ENCODE measurements at regions not wholly inside any gene's neighbourhood (a gene's known extent, or its start where the extent isn't known, plus 50 kb on each side); places are given as distances from the start of the nearest gene placed in this dataset.

DNA sequence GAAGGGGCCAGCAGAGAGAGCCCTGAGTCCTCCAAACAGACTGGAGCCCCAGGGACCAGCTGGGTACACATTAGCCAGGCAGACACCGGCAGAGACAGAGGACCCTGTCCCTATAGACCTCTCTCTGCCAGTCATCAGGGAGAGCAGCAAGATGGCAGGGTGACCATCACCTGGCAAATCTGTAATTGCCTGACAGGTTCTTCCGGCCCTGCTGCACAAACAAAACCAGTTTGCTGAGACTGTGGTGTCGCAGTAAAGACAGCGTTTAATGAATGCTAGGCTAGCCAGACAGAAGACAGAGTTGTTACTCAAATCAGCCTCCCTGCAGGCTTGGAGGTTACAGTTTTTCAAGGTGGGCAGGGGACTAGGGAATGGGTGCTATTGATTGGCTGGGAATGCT lies 618.9 kb downstream of the NPHP4 start:
- Histone ChIP-seq H3K36me3 (no peaks in the 10 kb centered on the region), H3K9me3 (no peaks in the 10 kb centered on the region), H3K4me1 (no peaks in the 10 kb centered on the region), H3K4me3 (no peak overlapping the region), H3K27ac (no peak overlapping the region), H3K27me3 (no peaks in the 10 kb centered on the region)
- intact Hi-C loops (cut with DNase I) = no loop called here
- TF ChIP-seq, protein P1, sequence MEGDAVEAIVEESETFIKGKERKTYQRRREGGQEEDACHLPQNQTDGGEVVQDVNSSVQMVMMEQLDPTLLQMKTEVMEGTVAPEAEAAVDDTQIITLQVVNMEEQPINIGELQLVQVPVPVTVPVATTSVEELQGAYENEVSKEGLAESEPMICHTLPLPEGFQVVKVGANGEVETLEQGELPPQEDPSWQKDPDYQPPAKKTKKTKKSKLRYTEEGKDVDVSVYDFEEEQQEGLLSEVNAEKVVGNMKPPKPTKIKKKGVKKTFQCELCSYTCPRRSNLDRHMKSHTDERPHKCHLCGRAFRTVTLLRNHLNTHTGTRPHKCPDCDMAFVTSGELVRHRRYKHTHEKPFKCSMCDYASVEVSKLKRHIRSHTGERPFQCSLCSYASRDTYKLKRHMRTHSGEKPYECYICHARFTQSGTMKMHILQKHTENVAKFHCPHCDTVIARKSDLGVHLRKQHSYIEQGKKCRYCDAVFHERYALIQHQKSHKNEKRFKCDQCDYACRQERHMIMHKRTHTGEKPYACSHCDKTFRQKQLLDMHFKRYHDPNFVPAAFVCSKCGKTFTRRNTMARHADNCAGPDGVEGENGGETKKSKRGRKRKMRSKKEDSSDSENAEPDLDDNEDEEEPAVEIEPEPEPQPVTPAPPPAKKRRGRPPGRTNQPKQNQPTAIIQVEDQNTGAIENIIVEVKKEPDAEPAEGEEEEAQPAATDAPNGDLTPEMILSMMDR (IDR thresholded peaks at IDR 0.05) = no peak
- DNase-seq (ENCODE audit: low spot score in 2 of 2) = no peak

DNA sequence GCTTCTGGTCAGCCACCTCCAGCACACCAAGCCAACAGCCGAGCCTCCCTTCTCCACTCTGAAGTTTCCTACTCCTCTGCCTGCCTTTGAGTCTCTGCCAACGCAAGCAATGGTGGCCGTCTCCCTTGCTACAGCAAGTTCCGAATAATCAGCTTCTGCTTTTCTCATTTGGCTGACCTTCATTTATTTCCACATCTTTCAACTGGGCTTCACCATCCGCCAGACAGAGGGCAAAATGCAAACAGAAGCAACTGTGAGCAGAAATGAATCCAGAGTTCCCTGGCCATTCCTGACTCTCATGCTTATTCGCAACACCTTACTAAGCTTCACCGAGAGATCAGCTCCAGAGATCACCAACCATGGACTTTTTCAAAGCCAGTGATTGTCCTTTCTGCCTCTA lies 621.0 kb downstream of the NPHP4 start:
- H3K27ac ChIP-seq = no peak overlapping the region
- no peaks in the 10 kb centered on the region for H3K4me1 ChIP-seq
- no peaks in the 10 kb centered on the region for H3K36me3 ChIP-seq
- DNase-seq (ENCODE audit: low spot score in 2 of 2) = no peak
- no peaks in the 10 kb centered on the region for H3K9me3 ChIP-seq
- TF ChIP-seq, protein P1 (IDR thresholded peaks at IDR 0.05) = no peak
- intact Hi-C loops (cut with DNase I) = no loop called here
- H3K4me3 ChIP-seq = no peak overlapping the region
- H3K27me3 ChIP-seq = no peaks in the 10 kb centered on the region

DNA sequence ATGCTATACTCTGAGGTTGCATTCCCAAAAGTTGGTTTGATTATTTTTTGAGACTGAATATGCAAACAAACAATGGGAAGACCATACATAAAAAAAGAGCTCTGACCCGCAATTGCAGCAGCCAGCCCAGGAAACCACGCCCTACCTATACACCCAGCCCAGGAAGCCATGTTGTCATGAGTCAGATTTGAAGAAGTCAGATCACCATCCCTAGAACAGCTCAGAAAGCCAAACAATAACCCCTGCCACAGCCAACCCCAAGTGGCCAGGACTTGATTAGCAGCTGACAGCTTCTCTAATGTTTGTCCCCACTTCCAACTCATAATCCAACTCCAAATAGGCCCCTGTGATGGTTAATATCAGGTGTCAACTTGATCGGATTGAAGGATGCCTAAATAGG lies 621.9 kb downstream of the NPHP4 start:
- Histone ChIP-seq H3K36me3 (no peaks in the 10 kb centered on the region), H3K27me3 (no peaks in the 10 kb centered on the region), H3K4me3 (no peak overlapping the region), H3K27ac (no peak overlapping the region), H3K4me1 (no peaks in the 10 kb centered on the region), H3K9me3 (no peaks in the 10 kb centered on the region)
- DNase-seq (ENCODE audit: low spot score in 2 of 2) = no peak
- intact Hi-C loops (cut with DNase I) = no loop called here
- TF ChIP-seq, protein P1 (IDR thresholded peaks at IDR 0.05) = no peak

DNA sequence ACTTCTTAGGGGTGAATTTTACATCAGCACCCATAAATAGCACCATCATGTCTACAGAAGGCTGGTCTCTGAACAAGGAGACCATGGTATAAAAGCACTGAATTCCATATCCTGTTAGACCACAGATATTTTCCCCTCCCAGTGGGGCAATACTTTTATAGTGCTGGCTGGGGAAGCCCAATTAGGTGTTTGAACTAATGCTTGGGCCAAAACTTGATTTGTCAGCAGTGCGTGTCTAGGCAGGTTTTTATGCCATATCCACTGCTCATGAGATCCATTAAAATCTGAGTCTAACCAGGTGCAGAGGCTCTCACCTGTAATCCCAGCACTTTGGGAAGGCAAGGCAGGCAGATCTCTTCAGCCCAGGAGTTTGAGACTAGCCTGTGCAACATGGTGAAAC lies 623.0 kb downstream of the NPHP4 start:
- H3K27me3 ChIP-seq = no peaks in the 10 kb centered on the region
- no peaks in the 10 kb centered on the region for H3K36me3 ChIP-seq
- TF ChIP-seq, protein P1 (IDR thresholded peaks at IDR 0.05) = no peak
- intact Hi-C loops (cut with DNase I) = no loop called here
- no peak overlapping the region for H3K27ac ChIP-seq
- H3K4me1 ChIP-seq = no peaks in the 10 kb centered on the region
- no peak for DNase-seq (ENCODE audit: low spot score in 2 of 2)
- H3K9me3 ChIP-seq = no peaks in the 10 kb centered on the region
- no peak overlapping the region for H3K4me3 ChIP-seq

DNA sequence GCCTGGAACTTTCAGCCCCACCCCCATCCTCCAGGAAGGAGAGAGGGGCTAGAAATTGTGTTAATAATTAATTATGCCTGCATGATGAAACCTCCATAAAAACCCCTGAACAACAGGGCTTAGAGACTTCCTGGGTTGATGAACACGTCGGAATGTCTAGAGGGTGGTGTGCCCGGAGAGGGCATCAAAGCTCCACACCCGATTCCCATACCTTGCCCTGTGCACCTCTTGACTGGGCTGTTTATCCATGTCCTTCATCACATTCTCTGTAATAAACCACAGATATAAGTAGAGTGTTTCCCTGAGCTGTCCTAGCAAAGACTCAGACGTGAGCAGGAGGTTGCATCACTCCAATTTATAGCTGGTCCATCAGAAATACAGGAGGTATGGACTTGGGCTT lies 624.0 kb downstream of the NPHP4 start:
- intact Hi-C loops (cut with DNase I) = no loop called here
- no peak overlapping the region for H3K27ac ChIP-seq
- no peaks in the 10 kb centered on the region for H3K4me1 ChIP-seq
- H3K36me3 ChIP-seq = no peaks in the 10 kb centered on the region
- H3K4me3 ChIP-seq = no peak overlapping the region
- TF ChIP-seq, protein P1 (IDR thresholded peaks at IDR 0.05) = no peak
- DNase-seq (ENCODE audit: low spot score in 2 of 2) = no peak
- H3K27me3 ChIP-seq = no peaks in the 10 kb centered on the region
- no peaks in the 10 kb centered on the region for H3K9me3 ChIP-seq

DNA sequence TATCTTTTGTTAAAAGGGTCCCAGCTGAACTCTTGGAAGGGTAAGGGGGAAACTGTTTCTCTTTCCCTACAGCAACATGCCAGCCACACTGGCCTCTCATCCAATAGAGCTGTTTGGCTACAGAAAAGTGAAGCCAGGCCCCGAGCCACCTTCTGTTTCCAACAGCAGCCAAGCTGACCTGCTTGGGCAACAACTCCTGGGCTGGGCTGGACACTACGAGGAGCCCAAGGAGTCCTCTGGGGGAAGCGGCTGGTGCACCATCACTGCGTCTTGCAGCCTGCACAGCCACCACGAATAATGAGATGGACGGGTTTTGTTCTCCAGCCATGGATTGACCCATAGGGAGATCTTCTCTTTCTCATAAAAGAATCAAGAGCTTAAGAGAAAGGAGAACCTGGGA lies 624.9 kb downstream of the NPHP4 start:
- TF ChIP-seq, protein P1 (IDR thresholded peaks at IDR 0.05) = no peak
- H3K27ac ChIP-seq = no peak overlapping the region
- H3K4me1 ChIP-seq = no peaks in the 10 kb centered on the region
- DNase-seq (ENCODE audit: low spot score in 2 of 2) = no peak
- H3K36me3 ChIP-seq = no peaks in the 10 kb centered on the region
- H3K27me3 ChIP-seq = no peaks in the 10 kb centered on the region
- no peak overlapping the region for H3K4me3 ChIP-seq
- intact Hi-C loops (cut with DNase I) = no loop called here
- no peaks in the 10 kb centered on the region for H3K9me3 ChIP-seq
